C4-2B (cell line): ENCODE measurements at regions not wholly inside any gene's neighbourhood (a gene's known extent, or its start where the extent isn't known, plus 50 kb on each side); places are given as distances from the start of the nearest gene placed in this dataset.

Source experiments
- H3K27ac ChIP-seq: fragments of 450-650 bp; 2 replicates; pipeline ENCODE4 v1.5.1; 2017
- CTCF ChIP-seq: fragments of 450-650 bp; conservative IDR thresholded peaks from 2 replicates; pipeline ENCODE4 v1.5.1; 2017; ENCODE audit warnings: mild to moderate bottlenecking
- ZFX ChIP-seq: fragments of 450-650 bp; IDR thresholded peaks from 2 replicates; pipeline ENCODE4 v1.6.1; 2017

GRCh38 chr12:63266988-63267387 is 116.0 kb upstream of the AVPR1A start:
- TF ChIP-seq CTCF, result no peak
- no peak for TF ChIP-seq ZFX
- H3K27ac ChIP-seq, result no peak overlapping the region

GRCh38 chr12:63264629-63265028 is 113.6 kb upstream of the AVPR1A start:
- no peak for TF ChIP-seq ZFX
- TF ChIP-seq CTCF, result no peak

GRCh38 chr12:63250486-63250885 is 99.5 kb upstream of the AVPR1A start:
- H3K27ac ChIP-seq, result no peak overlapping the region
- TF ChIP-seq ZFX, result no peak
- no peak for TF ChIP-seq CTCF

More at GRCh38 chr12:63264629-63265028, 113.6 kb upstream of the AVPR1A start:
- no peak overlapping the region for H3K27ac ChIP-seq

- no peak for TF ChIP-seq ZFX
- no peak for TF ChIP-seq CTCF
- H3K27ac ChIP-seq, result no peak overlapping the region
Observed at GRCh38 chr12:63238892-63239291, 87.9 kb upstream of the AVPR1A start.

GRCh38 chr12:63232896-63233295 is 81.9 kb upstream of the AVPR1A start:
- no peak for TF ChIP-seq ZFX
- no peak for TF ChIP-seq CTCF
- H3K27ac ChIP-seq, result no peak overlapping the region

- TF ChIP-seq CTCF (no peak), ZFX (no peak)
Observed at GRCh38 chr12:63228853-63229252, 77.9 kb upstream of the AVPR1A start.

GRCh38 chr12:63226792-63227463 is 75.9 kb upstream of the AVPR1A start:
- TF ChIP-seq ZFX (no peak), CTCF (no peak)
- H3K27ac ChIP-seq, result no peak overlapping the region

More at GRCh38 chr12:63228853-63229252, 77.9 kb upstream of the AVPR1A start:
- no peak overlapping the region for H3K27ac ChIP-seq
